ENCODE measurements at regions not wholly inside any gene's neighbourhood (a gene's known extent, or its start where the extent isn't known, plus 50 kb on each side); places are given as distances from the start of the nearest gene placed in this dataset.

DNA sequence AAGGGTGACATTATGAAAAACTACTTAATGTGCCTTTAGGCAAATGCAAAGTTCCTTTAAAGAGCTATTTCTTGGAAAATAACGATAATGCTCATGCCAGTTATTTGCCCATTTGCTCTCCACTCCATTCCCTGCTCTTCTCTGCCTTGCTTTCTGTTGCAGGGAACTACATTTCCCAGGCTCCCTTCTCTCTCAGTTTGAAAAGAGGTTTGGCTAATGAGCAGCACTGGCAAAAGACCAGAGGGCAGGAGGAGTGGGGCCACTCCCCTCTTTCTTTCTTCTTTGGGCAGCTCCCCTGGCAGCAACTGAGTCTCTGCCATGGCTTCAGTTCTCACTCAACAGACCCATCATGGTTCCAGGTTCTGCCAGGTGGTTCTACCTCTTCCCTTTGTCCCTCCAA lies 130.5 kb downstream of the RWDD3 start:
- Histone ChIP-seq H3K4me3 (ENCODE audit: low read length, poor library complexity, severe bottlenecking) (no peak overlapping the region), H3K79me2 (ENCODE audit: insufficient read depth, low read length) (no peaks in the 10 kb centered on the region), H3K9ac (ENCODE audit: low read depth, low read length, poor library complexity, severe bottlenecking) (no peak overlapping the region), H3K4me2 (ENCODE audit: low read depth, low read length, poor library complexity, severe bottlenecking) (no peak overlapping the region), H4K20me1 (ENCODE audit: insufficient read depth, low read length, poor library complexity, severe bottlenecking) (no peaks in the 10 kb centered on the region), H2AFZ (ENCODE audit: low read length) (no peak overlapping the region), H3K9me2 (replicated peaks; ENCODE audit: low read depth, low read length) (no peaks in the 10 kb centered on the region), H3F3A (ENCODE audit: low read depth) (no peaks in the 10 kb centered on the region), H3K27me3 (ENCODE audit: insufficient read depth, low read length, poor library complexity, severe bottlenecking) (no peaks in the 10 kb centered on the region), H3K36me3 (ENCODE audit: insufficient read depth, low read length) (no peaks in the 10 kb centered on the region), H3K9me3 (ENCODE audit: insufficient read depth, low read depth, low read length) (no peaks in the 10 kb centered on the region), H3K4me1 (ENCODE audit: insufficient read depth, low read length, poor library complexity, severe bottlenecking) (no peaks in the 10 kb centered on the region)
- TF ChIP-seq, protein P1, sequence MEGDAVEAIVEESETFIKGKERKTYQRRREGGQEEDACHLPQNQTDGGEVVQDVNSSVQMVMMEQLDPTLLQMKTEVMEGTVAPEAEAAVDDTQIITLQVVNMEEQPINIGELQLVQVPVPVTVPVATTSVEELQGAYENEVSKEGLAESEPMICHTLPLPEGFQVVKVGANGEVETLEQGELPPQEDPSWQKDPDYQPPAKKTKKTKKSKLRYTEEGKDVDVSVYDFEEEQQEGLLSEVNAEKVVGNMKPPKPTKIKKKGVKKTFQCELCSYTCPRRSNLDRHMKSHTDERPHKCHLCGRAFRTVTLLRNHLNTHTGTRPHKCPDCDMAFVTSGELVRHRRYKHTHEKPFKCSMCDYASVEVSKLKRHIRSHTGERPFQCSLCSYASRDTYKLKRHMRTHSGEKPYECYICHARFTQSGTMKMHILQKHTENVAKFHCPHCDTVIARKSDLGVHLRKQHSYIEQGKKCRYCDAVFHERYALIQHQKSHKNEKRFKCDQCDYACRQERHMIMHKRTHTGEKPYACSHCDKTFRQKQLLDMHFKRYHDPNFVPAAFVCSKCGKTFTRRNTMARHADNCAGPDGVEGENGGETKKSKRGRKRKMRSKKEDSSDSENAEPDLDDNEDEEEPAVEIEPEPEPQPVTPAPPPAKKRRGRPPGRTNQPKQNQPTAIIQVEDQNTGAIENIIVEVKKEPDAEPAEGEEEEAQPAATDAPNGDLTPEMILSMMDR (conservative IDR thresholded peaks at IDR 0.05; ENCODE audit: low read length): no peak
- no peak for TF ChIP-seq EZH2phosphoT487 (IDR thresholded peaks at IDR 0.05; ENCODE audit: borderline replicate concordance)

- H3K4me1 ChIP-seq (ENCODE audit: insufficient read depth, low read length, poor library complexity, severe bottlenecking): no peaks in the 10 kb centered on the region
- no peak for TF ChIP-seq EZH2phosphoT487 (IDR thresholded peaks at IDR 0.05; ENCODE audit: borderline replicate concordance)
- TF ChIP-seq, protein P1 (conservative IDR thresholded peaks at IDR 0.05; ENCODE audit: low read length): no peak
- H3K4me3 ChIP-seq (ENCODE audit: low read length, poor library complexity, severe bottlenecking): no peak overlapping the region
- H2AFZ ChIP-seq (ENCODE audit: low read length): no peak overlapping the region
- no peaks in the 10 kb centered on the region for H3K27me3 ChIP-seq (ENCODE audit: insufficient read depth, low read length, poor library complexity, severe bottlenecking)
- H3K79me2 ChIP-seq (ENCODE audit: insufficient read depth, low read length): no peaks in the 10 kb centered on the region
- H3K36me3 ChIP-seq (ENCODE audit: insufficient read depth, low read length): no peaks in the 10 kb centered on the region
- H4K20me1 ChIP-seq (ENCODE audit: insufficient read depth, low read length, poor library complexity, severe bottlenecking): no peaks in the 10 kb centered on the region
- no peak overlapping the region for H3K9ac ChIP-seq (ENCODE audit: low read depth, low read length, poor library complexity, severe bottlenecking)
- no peaks in the 10 kb centered on the region for H3K9me2 ChIP-seq (replicated peaks; ENCODE audit: low read depth, low read length)
- no peaks in the 10 kb centered on the region for H3K9me3 ChIP-seq (ENCODE audit: insufficient read depth, low read depth, low read length)
- no peaks in the 10 kb centered on the region for H3F3A ChIP-seq (ENCODE audit: low read depth)
- no peak overlapping the region for H3K4me2 ChIP-seq (ENCODE audit: low read depth, low read length, poor library complexity, severe bottlenecking)
Observed at GRCh38 chr1:95366498-95366897, 132.5 kb downstream of the RWDD3 start.

- no peaks in the 10 kb centered on the region for H3K36me3 ChIP-seq (ENCODE audit: insufficient read depth, low read length)
- H3K4me3 ChIP-seq (ENCODE audit: low read length, poor library complexity, severe bottlenecking): no peak overlapping the region
- H3K27me3 ChIP-seq (ENCODE audit: insufficient read depth, low read length, poor library complexity, severe bottlenecking): no peaks in the 10 kb centered on the region
- H3K79me2 ChIP-seq (ENCODE audit: insufficient read depth, low read length): no peaks in the 10 kb centered on the region
- H3F3A ChIP-seq (ENCODE audit: low read depth): no peaks in the 10 kb centered on the region
- H3K9me2 ChIP-seq (replicated peaks; ENCODE audit: low read depth, low read length): no peaks in the 10 kb centered on the region
- H4K20me1 ChIP-seq (ENCODE audit: insufficient read depth, low read length, poor library complexity, severe bottlenecking): no peaks in the 10 kb centered on the region
- TF ChIP-seq, protein P1 (conservative IDR thresholded peaks at IDR 0.05; ENCODE audit: low read length): no peak
- no peak for TF ChIP-seq EZH2phosphoT487 (IDR thresholded peaks at IDR 0.05; ENCODE audit: borderline replicate concordance)
- no peak overlapping the region for H3K4me2 ChIP-seq (ENCODE audit: low read depth, low read length, poor library complexity, severe bottlenecking)
- no peaks in the 10 kb centered on the region for H3K9me3 ChIP-seq (ENCODE audit: insufficient read depth, low read depth, low read length)
- H3K9ac ChIP-seq (ENCODE audit: low read depth, low read length, poor library complexity, severe bottlenecking): no peak overlapping the region
- H2AFZ ChIP-seq (ENCODE audit: low read length): no peak overlapping the region
- H3K4me1 ChIP-seq (ENCODE audit: insufficient read depth, low read length, poor library complexity, severe bottlenecking): no peaks in the 10 kb centered on the region
Observed at GRCh38 chr1:95368178-95368577, 134.2 kb downstream of the RWDD3 start.
